ENCODE measurements at regions not wholly inside any gene's neighbourhood (a gene's known extent, or its start where the extent isn't known, plus 50 kb on each side); places are given as distances from the start of the nearest gene placed in this dataset.
"Not testable (repeated sequence)": the region's sequence is repeated elsewhere in the genome, so short reads cannot be mapped to it uniquely, and the experiment has no call there.

DNA sequence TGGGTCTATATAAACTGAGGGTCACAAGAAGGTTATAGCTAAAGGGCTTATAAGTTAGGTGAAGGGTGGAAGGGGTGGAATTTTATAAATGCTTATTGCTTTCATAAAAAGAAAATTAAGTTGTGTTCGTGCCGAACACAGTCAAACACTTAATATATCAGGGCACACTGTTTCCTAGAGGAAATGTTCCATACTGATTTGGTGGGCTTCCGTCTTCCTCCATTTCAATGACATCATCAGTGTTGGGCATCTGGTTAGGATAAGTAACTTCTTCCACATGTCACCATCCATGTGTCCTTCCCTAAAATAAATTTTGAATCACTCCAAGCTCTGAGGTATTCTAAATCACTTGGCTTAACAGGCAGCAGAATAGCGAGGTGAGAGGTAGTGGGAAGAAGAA lies 466.4 kb downstream of the MED13L start:
- DNase-seq (ENCODE audit: low read depth) = no peak

DNA sequence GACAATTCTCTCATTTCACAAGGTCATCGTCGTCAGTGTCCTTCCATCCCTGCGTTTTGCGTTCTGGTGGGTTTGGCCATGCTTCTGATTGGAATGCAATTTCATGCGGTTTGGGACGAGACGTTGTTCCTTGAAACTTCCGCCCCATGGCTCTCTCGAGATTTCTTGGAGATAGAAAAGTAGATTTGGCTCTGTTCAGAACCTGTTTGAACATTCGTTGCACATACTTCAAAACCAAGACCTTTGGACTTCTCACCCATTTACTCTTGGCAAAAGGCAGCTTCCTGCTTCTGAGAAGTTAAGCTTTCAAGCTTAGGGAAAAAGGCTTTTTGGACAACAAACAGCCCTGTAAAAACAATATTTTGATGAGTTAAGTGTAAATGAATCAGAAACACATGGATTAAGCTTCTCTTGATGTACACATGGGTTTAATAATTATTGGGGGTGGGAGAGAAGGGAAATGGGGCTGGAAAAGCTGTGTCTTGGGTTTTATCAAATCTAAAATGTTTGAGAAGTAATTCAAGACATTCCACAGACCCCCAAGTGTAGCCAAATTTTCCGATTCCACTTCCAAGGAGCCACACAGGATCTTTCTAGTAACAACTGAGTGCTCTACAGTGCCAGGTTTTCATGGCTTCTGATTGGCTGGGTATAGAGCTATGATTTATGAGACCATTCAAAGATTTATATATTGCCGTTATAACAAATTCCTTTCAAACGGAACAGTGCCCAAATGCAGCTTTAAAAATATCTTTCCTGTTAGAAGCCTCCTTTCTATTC lies 467.2 kb downstream of the MED13L start:
- no peak for DNase-seq (ENCODE audit: low read depth)

DNA sequence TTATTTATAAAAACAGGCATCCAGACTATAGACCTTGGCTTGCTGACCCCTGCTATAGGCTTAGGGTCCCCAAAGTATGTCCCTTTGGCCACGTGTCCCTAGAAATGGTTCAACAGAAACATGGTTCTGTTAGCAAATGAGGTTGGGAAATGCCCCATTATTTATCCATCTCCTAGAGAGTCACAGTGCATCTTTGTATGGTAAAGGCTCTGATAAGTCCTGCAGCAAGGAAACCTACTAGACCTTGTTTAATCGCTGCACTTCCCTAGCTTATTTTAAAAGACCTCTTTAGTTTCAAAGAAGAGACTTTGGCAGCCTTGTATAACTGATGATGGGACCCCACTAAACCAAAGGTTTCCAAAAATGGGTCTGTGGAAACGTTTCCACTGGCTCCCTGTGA lies 471.5 kb downstream of the MED13L start:
- no peak for DNase-seq (ENCODE audit: low read depth)

GRCh38 chr12:115802767-115803166 lies 474.7 kb downstream of the MED13L start:
- no peak for DNase-seq (ENCODE audit: low read depth)

DNA sequence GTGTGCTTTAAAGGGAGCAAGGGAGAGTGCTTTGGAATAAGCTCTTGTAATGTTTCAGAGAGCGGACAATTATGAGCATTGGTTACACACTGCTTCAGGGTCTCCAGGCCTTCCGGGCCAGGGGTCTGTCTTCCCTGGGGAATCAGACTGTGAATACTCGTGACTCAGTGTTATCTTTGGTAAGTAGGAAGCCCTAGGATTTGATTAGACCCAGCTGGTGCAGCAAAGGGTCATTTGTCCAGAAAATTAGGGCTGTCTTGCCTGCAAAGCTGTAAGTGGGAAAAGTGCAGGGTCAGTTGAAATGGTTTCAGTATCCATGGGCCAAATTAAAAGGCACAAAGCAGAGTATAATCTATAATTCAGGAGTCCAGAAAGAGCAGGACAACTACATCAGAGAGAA lies 475.6 kb downstream of the MED13L start:
- DNase-seq (ENCODE audit: low read depth) = no peak

- no peak for DNase-seq (ENCODE audit: low read depth)
Measured at GRCh38 chr12:115799610-115800009, 477.9 kb downstream of the MED13L start.

DNA sequence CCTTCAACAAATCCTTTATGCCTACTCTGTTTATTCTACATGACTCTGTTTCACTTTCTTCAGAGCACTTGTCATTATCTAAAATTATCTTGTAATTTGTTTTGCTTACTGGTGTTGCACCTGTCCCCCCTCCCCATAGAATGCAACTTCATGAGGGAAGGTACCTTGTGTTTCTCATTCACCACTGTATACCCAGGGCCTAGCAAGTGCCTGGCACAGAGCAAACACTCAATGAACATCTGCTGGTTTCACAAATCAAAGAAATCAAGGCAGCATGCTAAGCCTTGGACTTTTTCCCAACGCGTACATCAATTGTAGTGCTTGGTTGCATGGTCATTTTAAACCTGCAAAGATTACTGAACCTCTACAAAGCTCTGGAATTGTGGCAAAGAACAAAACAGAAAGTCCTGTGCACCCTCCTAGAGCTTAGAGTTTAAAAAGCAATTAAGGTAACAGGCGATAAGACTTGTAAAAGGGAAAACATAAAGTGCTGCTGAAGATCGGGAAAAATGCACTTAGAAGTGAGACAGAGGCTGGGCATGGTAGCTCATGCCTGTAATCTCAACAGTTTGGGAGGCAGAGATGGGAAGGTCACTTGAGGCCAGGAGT lies 479.1 kb downstream of the MED13L start:
- no peak for DNase-seq (ENCODE audit: low read depth)

- no peak for DNase-seq (ENCODE audit: low read depth)
Measured at GRCh38 chr12:115794659-115795081, 482.8 kb downstream of the MED13L start.

- no peak for DNase-seq (ENCODE audit: low read depth)
Measured at GRCh38 chr12:115791331-115791730, 486.2 kb downstream of the MED13L start.

DNA sequence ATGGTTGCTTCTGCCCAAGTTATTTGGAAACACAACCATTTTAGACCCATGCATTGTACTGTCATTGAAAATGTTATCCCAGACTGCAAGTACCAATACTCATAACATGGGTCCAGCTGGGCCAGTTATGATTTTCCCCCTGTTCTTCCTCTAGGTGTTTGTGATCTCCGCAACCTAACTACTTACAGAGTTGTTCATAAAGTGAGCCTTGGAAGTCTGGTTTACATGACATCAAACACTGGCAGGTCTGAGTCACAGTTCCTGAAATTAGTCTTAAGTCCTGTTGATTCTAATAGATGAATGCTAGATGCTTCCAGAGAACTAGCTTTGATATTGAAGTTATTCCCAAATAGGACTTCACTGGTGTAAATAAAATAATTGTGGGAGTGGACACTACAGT lies 487.0 kb downstream of the MED13L start:
- no peak for DNase-seq (ENCODE audit: low read depth)

DNA sequence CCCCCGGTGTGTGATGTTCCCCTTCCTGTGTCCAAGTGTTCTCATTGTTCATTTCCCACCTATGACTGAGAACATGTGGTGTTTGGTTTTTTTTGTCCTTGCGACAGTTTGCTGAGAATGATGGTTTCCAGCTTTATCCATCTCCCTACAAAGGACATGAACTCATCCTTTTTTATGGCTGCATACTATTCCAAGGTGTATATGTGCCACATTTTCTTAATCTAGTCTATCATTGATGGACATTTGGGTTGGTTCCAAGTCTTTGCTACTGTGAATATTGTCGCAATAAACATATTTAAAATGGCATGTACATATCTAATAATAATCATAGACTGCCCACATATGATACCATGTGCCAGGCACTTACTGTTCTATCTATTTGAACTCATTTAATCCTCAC lies 491.0 kb downstream of the MED13L start:
- not testable (repeated sequence) for DNase-seq (ENCODE audit: low read depth)

GRCh38 chr12:115785548-115785947 lies 491.9 kb downstream of the MED13L start:
- DNase-seq (ENCODE audit: low read depth) = no peak

- no peak for DNase-seq (ENCODE audit: low read depth)
Measured at GRCh38 chr12:115776399-115776798, 501.1 kb downstream of the MED13L start.

GRCh38 chr12:115774148-115774895 lies 503.2 kb downstream of the MED13L start:
- DNase-seq (ENCODE audit: low read depth) = no peak

DNA sequence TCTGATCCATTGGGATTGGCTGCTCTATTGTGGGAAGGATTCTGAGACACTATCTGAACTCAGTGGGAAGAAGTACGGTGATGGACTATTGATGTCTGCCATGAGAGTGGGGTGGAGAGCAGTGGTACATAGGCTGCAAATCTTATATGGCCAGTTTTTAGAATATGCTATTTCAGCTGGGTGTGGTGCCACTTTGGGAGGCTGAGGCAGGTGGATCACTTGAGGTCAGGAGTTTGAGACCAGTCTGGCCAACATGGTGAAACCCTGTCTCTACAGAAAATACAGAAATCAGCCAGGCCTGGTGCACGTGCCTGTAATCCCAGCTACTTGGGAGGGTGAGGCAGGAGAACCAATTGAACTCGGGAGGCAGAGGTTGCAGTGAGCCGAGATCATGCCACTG lies 505.9 kb downstream of the MED13L start:
- no peak for DNase-seq (ENCODE audit: low read depth)

DNA sequence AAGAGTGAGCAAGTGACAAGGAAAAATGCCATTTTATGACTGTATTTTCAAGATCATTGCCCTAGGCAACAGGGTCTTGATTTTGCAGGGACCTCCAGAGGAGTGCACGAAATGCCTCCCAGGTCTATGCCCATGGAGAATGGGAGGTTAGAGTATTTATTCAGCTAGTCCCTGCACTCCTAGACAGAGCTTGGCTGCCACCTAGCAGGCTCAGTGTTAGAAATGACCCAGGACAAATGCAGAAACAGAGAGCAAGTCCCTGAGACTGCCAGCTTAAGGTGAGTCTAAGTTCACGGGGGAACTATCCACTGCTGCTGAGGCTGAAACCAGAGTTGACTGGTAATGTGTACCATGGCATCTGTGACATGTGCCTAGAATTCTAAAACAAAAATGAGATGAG lies 506.4 kb downstream of the MED13L start:
- DNase-seq (ENCODE audit: low read depth) = no peak

DNA sequence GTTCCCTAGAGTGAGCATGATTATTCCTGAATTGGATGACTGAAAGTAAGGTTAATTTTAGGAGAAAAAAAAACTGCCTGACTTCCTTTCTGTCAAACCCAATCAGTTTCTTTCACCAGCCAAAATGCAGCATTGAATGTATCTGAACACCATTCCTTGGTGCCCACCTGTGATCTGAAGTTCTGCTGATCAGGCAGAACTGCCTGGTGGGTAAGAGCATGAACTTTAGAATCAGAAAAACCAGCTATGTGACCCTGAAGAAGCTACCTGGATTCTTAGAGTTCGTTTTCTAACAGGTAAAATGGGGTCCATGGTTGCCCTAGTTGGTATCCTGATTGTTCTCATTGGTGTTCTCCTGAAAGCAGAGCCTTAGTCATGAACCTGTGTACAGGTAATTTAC lies 506.9 kb downstream of the MED13L start:
- DNase-seq (ENCODE audit: low read depth) = no peak

- no peak for DNase-seq (ENCODE audit: low read depth)
Measured at GRCh38 chr12:115767916-115768315, 509.6 kb downstream of the MED13L start.

DNA sequence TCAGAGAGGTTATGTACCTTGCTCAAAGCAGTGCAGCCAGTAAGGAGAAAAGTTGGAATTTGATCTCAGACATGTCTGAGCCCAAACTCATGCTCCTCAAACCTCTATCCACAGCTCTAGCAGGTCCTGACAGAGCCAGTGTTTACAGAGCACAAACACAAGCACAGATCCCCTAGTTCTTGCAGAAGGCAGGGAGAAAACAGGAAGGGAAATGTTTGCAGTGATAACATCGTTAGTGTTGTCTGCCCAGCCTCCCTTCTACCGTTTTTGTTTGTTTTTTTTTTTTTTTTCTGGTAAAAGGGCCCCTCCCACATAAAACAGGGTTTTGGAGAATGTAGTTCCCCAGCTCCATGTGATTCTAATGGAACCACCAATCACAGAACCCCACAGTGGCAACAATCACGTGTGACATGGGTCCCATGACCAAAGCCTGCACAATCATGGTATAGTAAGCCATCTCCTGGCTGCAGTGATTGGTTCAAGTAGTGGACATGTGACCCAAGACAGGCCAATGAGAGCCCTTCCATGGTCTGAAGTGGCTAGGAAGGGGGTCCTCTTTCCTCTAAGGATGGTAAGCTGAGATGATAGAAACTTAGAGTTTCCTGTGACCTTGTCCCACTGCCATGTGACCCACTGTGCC lies 513.4 kb downstream of the MED13L start:
- no peak for DNase-seq (ENCODE audit: low read depth)

DNA sequence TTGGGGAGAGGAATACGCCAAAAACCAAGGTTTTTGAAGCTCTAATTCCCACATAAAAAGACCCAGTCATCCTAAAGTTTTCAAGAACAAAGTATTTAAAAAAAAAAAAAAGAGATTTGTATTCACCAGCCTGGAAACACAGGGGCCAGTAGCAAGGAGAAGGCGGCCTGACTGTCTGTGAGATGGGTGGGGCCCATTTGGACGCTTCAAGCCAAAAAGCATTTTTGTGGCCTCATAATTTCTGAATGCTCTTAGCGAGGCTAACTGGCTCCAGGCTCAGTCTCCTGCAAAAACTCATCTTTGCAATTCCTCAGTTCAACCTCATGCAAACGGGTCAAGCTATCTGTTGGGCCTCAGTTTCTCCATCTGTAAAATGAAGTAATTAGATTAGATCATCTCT lies 514.1 kb downstream of the MED13L start:
- DNase-seq (ENCODE audit: low read depth) = no peak

DNA sequence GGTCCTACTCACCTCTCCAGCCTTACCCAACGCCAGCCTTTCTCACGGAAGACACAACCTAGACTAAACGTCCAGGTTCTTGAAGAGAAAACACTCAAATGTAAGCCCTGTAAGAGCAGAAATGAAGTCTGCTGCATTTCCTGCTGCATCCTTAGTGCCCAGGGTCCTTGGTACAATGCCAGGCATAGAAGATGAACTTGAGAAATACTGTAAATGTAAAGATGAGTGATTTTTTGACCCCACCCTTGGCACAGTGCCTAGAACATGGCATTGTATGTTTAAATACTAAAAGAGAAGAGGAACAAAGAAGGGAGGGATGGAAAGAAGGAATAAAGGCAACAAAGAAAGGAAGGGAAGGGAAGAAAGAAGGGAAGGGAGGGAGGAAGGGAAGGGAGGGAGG lies 514.6 kb downstream of the MED13L start:
- no peak for DNase-seq (ENCODE audit: low read depth)

- DNase-seq (ENCODE audit: low read depth) = no peak
Measured at GRCh38 chr12:115761784-115762183, 515.7 kb downstream of the MED13L start.

GRCh38 chr12:115760231-115760630 lies 517.3 kb downstream of the MED13L start:
- no peak for DNase-seq (ENCODE audit: low read depth)

All from non-pigmented ciliary epithelial cell (primary cell).